Choroid plexus epithelial cell (primary cell): ENCODE measurements at regions not wholly inside any gene's neighbourhood (a gene's known extent, or its start where the extent isn't known, plus 50 kb on each side); places are given as distances from the start of the nearest gene placed in this dataset.

Experiments
- DNase-seq: peaks from one replicate; pipeline ENCODE4 v3.0.0-alpha.2; 2010; ENCODE audit warnings: low read depth
- H3K4me3 ChIP-seq: 2 replicates; pipeline ENCODE4 v1.5.1; 2011; ENCODE audit warnings: low read depth, mild to moderate bottlenecking, control low read depth, low read length, moderate library complexity
- TF ChIP-seq, protein P1 (sequence below): conservative IDR thresholded peaks from 2 replicates; pipeline ENCODE4 v1.5.1; 2011; ENCODE audit warnings: low read depth, mild to moderate bottlenecking, control low read depth, inconsistent platforms, low read length, moderate library complexity

DNA sequence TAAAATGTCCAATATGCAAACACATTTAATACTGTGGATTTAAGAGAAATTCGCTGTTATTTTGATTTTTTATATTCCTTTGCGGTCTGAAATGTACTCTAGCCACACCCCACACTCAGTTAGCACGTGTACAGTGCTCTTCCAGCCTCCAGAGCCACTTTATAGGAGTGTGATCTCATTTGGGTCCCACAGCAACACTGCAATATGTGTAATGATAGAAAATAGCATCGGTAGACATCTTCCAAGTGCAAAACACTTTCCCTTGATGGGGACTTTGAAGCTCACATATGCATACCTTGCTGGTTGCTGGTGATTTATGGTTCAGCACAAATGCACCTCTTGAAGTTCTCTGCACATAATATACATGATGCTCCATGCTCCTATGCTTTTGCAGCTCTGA is 148.3 kb downstream of the GAS1 start:
- TF ChIP-seq, protein P1, sequence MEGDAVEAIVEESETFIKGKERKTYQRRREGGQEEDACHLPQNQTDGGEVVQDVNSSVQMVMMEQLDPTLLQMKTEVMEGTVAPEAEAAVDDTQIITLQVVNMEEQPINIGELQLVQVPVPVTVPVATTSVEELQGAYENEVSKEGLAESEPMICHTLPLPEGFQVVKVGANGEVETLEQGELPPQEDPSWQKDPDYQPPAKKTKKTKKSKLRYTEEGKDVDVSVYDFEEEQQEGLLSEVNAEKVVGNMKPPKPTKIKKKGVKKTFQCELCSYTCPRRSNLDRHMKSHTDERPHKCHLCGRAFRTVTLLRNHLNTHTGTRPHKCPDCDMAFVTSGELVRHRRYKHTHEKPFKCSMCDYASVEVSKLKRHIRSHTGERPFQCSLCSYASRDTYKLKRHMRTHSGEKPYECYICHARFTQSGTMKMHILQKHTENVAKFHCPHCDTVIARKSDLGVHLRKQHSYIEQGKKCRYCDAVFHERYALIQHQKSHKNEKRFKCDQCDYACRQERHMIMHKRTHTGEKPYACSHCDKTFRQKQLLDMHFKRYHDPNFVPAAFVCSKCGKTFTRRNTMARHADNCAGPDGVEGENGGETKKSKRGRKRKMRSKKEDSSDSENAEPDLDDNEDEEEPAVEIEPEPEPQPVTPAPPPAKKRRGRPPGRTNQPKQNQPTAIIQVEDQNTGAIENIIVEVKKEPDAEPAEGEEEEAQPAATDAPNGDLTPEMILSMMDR, result no peak
- DNase-seq, result no peak
- H3K4me3 ChIP-seq, result no peak overlapping the region

DNA sequence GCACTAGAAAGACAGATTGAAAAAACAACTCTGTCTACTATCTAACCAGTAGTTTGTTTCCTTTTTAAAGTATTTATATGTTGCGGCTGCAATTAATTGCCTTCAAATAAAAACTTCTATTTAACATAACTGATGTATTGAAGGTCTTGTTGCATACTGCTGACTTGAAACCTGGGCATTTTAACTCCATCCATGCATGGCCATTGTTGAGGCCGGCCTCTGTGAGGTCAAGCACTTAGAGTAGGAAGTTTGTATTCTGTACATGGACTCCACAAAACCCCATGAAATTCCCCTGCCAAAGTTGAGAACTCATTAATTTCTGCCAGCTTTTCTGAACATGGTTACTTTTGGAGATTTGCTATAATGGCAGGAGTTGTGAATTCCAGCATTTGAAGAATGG is 150.6 kb downstream of the GAS1 start:
- no peak for DNase-seq
- no peak overlapping the region for H3K4me3 ChIP-seq
- TF ChIP-seq, protein P1, result no peak

DNA sequence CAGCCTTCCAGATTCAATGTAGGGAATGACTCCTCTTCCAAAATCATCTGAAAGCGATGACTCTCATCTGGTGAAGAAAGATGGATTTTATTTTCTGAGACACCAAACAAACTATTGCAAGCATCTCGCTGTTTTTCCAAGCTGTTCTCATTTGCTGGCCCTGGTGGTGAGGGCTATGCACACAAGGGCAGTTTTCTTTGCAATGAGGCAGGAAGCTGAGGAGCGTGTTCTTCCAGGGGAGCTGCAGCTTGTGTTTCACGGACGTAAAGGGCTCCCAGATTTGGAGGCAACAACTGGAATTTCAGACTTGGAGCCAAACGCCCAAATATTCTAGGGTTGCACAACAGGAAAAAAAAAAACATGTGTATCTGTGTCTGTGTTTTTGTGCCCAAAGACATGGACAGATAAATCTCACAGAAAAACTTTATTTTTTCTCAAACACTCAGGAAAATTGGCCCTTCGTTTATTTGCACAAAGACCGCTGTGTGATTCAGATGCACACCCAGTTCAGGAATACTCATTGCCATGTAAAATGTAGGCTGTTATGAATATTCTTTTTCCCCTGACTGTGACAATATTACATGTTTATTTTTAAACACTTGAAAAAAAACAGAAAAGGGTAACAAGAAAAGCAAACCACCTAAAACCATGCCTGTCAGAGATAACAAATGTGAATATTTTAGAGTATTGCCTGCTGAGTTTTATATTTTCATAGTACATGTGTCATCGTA is 151.3 kb downstream of the GAS1 start:
- H3K4me3 ChIP-seq, result no peak overlapping the region
- TF ChIP-seq, protein P1, result peak; percentile 66
- peak; percentile 90 for DNase-seq

DNA sequence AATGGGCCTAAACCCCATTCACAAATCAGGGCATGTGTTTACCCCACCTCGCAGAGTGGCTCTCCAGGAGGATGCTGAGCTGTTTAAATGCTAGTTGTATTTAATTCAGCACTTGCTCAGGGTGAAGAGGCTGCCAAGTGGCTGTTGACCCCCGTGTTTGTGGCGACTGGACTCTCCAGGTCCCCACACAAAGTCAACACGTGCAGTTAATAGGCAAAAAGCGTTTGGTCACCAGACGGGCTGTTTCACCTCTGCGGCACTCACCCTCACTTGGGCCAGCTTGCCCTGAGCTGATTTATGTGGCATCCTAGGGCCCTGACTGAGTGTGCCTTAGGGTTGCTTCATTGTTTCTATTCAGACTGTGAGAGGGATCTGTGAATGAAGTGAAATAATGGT is 152.3 kb downstream of the GAS1 start:
- no peak overlapping the region for H3K4me3 ChIP-seq
- TF ChIP-seq, protein P1, result no peak
- DNase-seq, result peak; percentile 10

DNA sequence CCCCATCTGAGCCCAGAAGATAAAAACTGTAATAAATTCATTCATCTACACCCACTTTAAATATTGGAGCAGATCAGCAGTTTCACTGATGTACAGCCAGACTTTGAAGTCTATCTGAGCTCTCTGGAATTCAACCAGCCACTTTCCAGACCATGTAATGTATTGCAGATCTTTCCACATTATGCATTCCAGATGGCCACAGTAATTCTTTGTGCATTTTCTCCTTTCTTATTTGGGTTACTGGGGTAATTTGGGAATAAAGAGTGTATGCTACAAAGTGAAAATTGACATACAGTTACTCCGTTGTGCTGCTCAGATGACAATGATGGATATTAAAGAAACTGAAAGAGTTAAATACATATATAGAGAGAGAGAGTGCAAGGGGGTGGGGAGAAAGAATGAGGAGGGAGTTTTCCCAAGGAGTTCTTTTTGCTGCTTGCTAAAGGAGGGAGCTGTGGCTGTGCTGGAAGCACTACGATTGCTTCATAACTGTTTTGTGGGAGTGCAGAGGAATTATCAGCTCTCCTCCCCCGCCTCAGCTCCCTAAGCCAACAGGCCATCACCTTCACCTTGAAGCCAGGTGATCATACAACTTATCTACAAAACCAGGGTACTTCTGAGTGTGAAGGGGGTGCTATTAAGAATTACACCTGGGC is 152.8 kb downstream of the GAS1 start:
- no peak overlapping the region for H3K4me3 ChIP-seq
- DNase-seq, result peak; percentile 88

DNA sequence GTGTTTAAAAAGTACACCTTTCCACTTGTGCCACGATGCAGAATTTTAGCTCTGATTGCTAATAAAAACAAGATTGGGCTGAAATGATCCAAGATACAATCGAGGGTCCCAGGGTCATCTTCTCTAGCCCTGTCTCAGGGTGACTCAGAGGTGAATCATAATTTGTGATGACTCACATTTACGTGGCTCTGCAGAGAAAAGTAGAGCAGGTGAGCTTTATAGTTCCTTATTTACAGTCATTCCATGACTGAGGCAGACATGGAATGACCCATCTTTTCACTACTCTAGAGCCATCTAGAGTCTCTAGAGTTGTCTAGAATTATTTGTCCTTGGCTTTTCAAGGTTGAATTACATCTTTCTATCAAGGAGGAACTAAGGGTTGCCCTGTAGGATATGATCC is 155.2 kb downstream of the GAS1 start:
- DNase-seq, result no peak
- TF ChIP-seq, protein P1, result no peak
- no peak overlapping the region for H3K4me3 ChIP-seq

More for the DNA sequence above, 152.8 kb downstream of the GAS1 start:
- TF ChIP-seq, protein P1, result no peak

DNA sequence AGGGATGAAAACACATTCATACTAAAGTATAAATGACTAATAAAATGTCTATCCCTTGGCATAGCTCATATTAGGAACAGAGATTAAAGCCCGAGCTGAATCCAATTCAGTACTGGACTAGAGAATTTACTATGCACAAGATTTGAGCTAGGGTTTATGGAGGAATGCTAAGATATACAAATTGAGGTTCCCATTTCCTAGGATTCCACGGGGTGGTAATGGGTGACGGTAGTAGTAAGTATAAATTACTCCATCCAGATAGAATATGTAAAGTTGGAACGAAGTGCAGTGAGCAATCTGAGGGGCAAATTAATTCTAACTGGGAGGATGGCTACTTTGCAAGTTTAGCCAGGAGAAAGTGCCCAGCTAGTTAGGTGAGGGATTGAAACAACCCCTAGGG is 156.5 kb downstream of the GAS1 start:
- DNase-seq, result no peak
- TF ChIP-seq, protein P1, result no peak
- H3K4me3 ChIP-seq, result no peak overlapping the region
